ENCODE measurements at regions not wholly inside any gene's neighbourhood (a gene's known extent, or its start where the extent isn't known, plus 50 kb on each side); places are given as distances from the start of the nearest gene placed in this dataset.

DNA sequence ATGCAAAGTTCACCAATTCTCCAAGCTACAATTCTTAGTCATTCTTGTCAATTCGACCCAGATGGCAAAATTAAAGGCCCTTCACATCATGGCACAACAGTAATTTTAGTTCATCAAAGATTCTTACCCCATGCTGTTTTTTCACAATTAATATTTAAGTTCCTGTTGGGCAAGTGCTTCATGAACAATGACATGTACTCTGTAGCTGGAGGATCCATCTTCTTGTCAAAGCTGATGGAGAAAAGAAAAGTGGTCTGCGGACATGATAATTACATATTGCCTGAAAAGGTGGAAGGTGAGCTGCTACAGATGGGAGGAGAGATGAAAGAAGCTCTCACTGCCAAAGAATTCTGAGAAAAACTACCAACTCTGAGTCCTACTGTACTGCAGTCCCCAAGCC, 1370.3 kb upstream of the SLC10A2 start:
- intact Hi-C loops (cut with DNase I), result no loop called here
- Histone ChIP-seq H3K36me3 (no peaks in the 10 kb centered on the region), H3K4me3 (no peak overlapping the region), H3K9me3 (no peaks in the 10 kb centered on the region), H3K4me1 (no peaks in the 10 kb centered on the region), H3K27me3 (no peaks in the 10 kb centered on the region), H3K27ac (no peak overlapping the region)
- TF ChIP-seq, protein P1, sequence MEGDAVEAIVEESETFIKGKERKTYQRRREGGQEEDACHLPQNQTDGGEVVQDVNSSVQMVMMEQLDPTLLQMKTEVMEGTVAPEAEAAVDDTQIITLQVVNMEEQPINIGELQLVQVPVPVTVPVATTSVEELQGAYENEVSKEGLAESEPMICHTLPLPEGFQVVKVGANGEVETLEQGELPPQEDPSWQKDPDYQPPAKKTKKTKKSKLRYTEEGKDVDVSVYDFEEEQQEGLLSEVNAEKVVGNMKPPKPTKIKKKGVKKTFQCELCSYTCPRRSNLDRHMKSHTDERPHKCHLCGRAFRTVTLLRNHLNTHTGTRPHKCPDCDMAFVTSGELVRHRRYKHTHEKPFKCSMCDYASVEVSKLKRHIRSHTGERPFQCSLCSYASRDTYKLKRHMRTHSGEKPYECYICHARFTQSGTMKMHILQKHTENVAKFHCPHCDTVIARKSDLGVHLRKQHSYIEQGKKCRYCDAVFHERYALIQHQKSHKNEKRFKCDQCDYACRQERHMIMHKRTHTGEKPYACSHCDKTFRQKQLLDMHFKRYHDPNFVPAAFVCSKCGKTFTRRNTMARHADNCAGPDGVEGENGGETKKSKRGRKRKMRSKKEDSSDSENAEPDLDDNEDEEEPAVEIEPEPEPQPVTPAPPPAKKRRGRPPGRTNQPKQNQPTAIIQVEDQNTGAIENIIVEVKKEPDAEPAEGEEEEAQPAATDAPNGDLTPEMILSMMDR (IDR thresholded peaks at IDR 0.05), result no peak
- no peak for DNase-seq (ENCODE audit: low spot score in 2 of 2)

- DNase-seq (ENCODE audit: low spot score in 2 of 2), result no peak
These were observed 1365.7 kb upstream of the SLC10A2 start for GRCh38 chr13:104431895-104432294.

DNA sequence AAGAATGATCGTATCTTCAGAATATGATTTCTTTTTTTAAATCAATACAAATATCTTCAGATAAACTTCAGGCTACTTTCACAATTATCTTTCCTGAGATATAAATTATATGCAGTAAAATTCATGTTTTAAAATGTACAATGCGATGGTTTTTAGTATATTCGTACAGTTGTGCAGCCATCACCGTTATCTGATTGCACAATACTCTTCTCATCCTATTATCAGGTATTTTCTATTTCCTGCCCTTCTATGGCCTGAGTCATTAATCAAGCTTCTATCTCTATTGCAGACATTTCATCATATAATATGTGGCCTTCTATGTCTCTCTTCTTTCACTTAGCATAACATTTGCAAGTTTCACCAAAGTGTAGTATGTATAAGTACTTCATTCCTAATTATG, 1360.2 kb upstream of the SLC10A2 start:
- Histone ChIP-seq H3K27ac (no peak overlapping the region), H3K4me1 (no peaks in the 10 kb centered on the region), H3K36me3 (no peaks in the 10 kb centered on the region), H3K4me3 (no peak overlapping the region), H3K27me3 (no peaks in the 10 kb centered on the region), H3K9me3 (no peaks in the 10 kb centered on the region)
- TF ChIP-seq, protein P1 (IDR thresholded peaks at IDR 0.05), result no peak
- no peak for DNase-seq (ENCODE audit: low spot score in 2 of 2)
- intact Hi-C loops (cut with DNase I), result no loop called here

More at GRCh38 chr13:104431895-104432294, 1365.7 kb upstream of the SLC10A2 start:
- intact Hi-C loops (cut with DNase I), result no loop called here
- TF ChIP-seq, protein P1 (IDR thresholded peaks at IDR 0.05), result no peak
- H3K4me3 ChIP-seq, result no peak overlapping the region
- no peaks in the 10 kb centered on the region for H3K36me3 ChIP-seq
- no peak overlapping the region for H3K27ac ChIP-seq
- H3K9me3 ChIP-seq, result no peaks in the 10 kb centered on the region
- H3K4me1 ChIP-seq, result no peaks in the 10 kb centered on the region
- no peaks in the 10 kb centered on the region for H3K27me3 ChIP-seq

DNA sequence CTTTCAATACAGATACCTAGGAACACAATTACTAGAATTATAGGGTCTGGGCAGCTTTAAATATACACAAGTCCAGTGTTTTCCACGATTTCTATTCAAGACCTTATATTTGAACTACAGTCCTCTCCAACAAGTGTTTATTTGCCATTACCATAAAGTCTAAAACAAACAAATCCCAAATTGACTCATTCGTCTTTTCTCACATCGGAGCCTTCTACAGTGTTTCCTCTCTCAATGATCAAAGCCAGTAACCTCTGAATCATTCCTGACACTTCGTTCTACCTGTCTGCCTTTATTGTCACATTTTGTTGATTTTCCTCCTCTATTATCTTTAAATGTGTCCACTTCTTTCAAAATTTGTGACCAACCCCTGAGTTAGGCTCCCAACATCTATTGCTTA, 1356.5 kb upstream of the SLC10A2 start:
- TF ChIP-seq, protein P1 (IDR thresholded peaks at IDR 0.05), result no peak
- Histone ChIP-seq H3K27ac (no peak overlapping the region), H3K36me3 (no peaks in the 10 kb centered on the region), H3K4me1 (no peaks in the 10 kb centered on the region), H3K27me3 (no peaks in the 10 kb centered on the region), H3K4me3 (no peak overlapping the region), H3K9me3 (no peaks in the 10 kb centered on the region)
- intact Hi-C loops (cut with DNase I), result no loop called here
- no peak for DNase-seq (ENCODE audit: low spot score in 2 of 2)

DNA sequence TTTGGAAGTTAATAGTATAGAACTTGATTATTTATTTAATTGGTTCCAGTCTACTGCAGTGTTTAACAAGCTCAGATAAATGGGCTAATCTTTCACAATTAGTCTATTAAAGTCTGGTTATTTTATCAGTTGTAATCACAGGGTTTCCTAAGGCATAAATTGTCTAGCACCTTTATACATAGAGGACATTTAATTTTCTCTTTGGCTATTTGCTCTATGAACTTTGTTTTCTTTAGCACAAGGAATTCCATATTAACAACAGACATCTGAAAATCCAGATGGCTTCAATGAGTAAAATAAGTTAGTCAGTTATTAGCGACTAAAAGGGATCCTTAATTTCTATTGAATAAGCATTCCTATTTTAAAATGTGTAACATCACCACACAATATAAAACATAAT, 1350.8 kb upstream of the SLC10A2 start:
- H3K27ac ChIP-seq, result no peak overlapping the region
- intact Hi-C loops (cut with DNase I), result no loop called here
- H3K27me3 ChIP-seq, result no peaks in the 10 kb centered on the region
- H3K4me1 ChIP-seq, result no peaks in the 10 kb centered on the region
- no peaks in the 10 kb centered on the region for H3K36me3 ChIP-seq
- no peaks in the 10 kb centered on the region for H3K9me3 ChIP-seq
- H3K4me3 ChIP-seq, result no peak overlapping the region
- TF ChIP-seq, protein P1 (IDR thresholded peaks at IDR 0.05), result no peak
- no peak for DNase-seq (ENCODE audit: low spot score in 2 of 2)

GRCh38 chr13:104414771-104415170, 1348.6 kb upstream of the SLC10A2 start:
- no peaks in the 10 kb centered on the region for H3K4me1 ChIP-seq
- no peak overlapping the region for H3K27ac ChIP-seq
- H3K9me3 ChIP-seq, result no peaks in the 10 kb centered on the region
- no peaks in the 10 kb centered on the region for H3K36me3 ChIP-seq
- intact Hi-C loops (cut with DNase I), result no loop called here
- no peak for DNase-seq (ENCODE audit: low spot score in 2 of 2)
- H3K4me3 ChIP-seq, result no peak overlapping the region
- TF ChIP-seq, protein P1 (IDR thresholded peaks at IDR 0.05), result no peak
- no peaks in the 10 kb centered on the region for H3K27me3 ChIP-seq

All from ascending aorta (tissue), 2 donors.